Stomach smooth muscle (tissue), 2 donors: ENCODE measurements at regions not wholly inside any gene's neighbourhood (a gene's known extent, or its start where the extent isn't known, plus 50 kb on each side); places are given as distances from the start of the nearest gene placed in this dataset.

Experiments
- H3K27ac ChIP-seq: one replicate; pipeline ENCODE4 v1.7.0; 2013; ENCODE audit warnings: mild to moderate bottlenecking, low read length, inconsistent platforms
- H3K27me3 ChIP-seq, 2 donors: one replicate each; pipeline ENCODE4 v1.7.0; 2013; ENCODE audit warnings: low read length in 2 of 2; ENCODE audit not compliant: insufficient read depth in 2 of 2, control insufficient read depth in 1 of 2
- H3K36me3 ChIP-seq, 2 donors: one replicate each; pipeline ENCODE4 v1.7.0; 2013; ENCODE audit warnings: low read length in 2 of 2; ENCODE audit not compliant: control insufficient read depth in 2 of 2, insufficient read depth in 2 of 2
- H3K4me1 ChIP-seq: one replicate; pipeline ENCODE4 v1.7.0; 2013; ENCODE audit warnings: low read length; ENCODE audit not compliant: control insufficient read depth, insufficient read depth
- H3K4me3 ChIP-seq, 2 donors: one replicate each; pipeline ENCODE4 v1.7.0; 2013; ENCODE audit warnings: low read length in 2 of 2
- H3K9ac ChIP-seq, 2 donors: one replicate each; pipeline ENCODE4 v1.7.0; 2013; ENCODE audit warnings: low read length in 2 of 2, mild to moderate bottlenecking in 1 of 2
- H3K9me3 ChIP-seq, 2 donors: one replicate each; pipeline ENCODE4 v1.7.0; 2013; ENCODE audit warnings: low read length in 2 of 2; ENCODE audit not compliant: control insufficient read depth in 2 of 2
- donor health status: healthy.
- donor health status: Pancreatic carcinoma.

DNA sequence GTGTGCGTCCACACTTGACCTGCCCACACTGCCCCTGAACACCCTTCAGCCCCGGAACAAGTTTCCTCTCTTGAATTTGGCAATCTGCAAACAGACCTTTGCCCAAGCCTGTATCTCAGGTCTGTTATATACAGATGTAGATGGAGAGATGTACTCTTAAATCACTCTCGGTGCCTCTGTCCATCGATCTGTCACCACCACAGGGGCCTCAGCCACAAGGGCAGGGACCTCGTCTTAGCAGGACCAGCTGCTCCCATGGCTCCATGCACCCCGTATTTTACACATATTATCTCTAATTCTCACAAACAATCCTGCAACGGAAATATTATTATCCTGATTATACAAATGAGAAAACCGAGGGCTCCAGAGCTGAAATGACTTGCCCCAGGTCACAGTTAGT, 313.4 kb downstream of the BCL11B start:
- peaks cover 3% of the 10 kb centered on the region for H3K4me1 ChIP-seq
- H3K27ac ChIP-seq = no peak overlapping the region
- no peaks in the 10 kb centered on the region for H3K36me3 ChIP-seq
- H3K9me3 ChIP-seq = no peaks in the 10 kb centered on the region
- H3K27me3 ChIP-seq = peaks cover 0 to 2% of the 10 kb centered on the region in 2 donors
- H3K9ac ChIP-seq = no peak overlapping the region
- H3K4me3 ChIP-seq = no peak overlapping the region

DNA sequence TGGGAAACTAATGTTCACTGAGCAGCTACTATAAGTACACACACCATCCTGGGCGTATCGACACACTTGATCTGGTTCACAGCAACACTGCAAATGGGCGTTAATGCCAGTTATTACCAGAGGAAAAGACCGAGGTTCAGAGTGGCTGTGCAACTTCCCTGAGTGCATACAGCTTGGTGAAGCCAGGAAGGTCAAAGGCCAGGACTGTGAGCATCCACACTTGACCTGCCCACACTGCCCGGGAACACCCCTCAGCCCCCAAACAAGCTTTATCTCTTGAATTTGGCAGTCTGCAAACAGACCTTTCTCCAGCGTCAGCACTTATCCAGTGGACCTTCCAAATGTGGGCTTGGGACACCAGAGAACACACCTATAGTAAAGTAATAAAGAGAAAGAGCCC, 312.6 kb downstream of the BCL11B start:
- Histone ChIP-seq H3K27ac (no peak overlapping the region), H3K9me3 (no peaks in the 10 kb centered on the region), H3K36me3 (no peaks in the 10 kb centered on the region), H3K9ac (no peak overlapping the region), H3K27me3 (peaks cover 0 to 3% of the 10 kb centered on the region in 2 donors), H3K4me1 (peaks cover 3% of the 10 kb centered on the region), H3K4me3 (no peak overlapping the region)

DNA sequence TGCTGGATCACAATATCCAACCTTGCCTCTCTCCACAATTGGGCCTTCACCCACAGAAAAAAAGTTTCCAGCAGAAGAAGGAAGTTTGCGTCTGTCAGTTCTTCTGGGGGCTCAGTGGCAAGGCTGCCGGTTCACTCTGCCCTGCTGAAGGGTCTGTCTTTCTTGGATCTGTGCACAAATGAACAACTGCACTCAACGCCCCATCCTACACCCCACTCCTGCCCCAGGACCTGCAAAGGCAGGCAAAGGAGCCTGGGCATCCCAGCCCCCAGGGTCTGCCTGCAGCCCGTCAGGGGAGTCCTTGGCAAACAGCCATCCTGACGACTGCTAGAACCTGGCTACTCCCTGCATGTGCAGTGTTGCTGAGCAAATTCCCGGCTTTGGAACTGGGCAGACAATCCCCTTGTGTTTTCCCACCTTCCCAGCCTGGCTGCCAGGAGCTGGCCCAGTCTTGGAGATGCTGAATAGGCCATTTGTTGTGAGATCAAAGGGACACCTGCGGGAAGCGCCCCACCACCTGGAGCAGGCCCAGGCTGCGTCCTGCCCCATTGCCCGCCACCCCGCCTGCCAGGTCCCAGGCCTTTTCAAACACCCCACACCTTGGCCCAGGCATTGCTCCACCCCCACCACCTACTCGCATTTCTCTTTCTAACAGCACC, 311.9 kb downstream of the BCL11B start:
- H3K9ac ChIP-seq = no peak overlapping the region
- no peak overlapping the region for H3K4me3 ChIP-seq
- H3K36me3 ChIP-seq = no peaks in the 10 kb centered on the region
- no peaks in the 10 kb centered on the region for H3K9me3 ChIP-seq
- peaks cover 3% of the 10 kb centered on the region for H3K4me1 ChIP-seq
- H3K27me3 ChIP-seq = peaks cover 0 to 5% of the 10 kb centered on the region in 2 donors
- no peak overlapping the region for H3K27ac ChIP-seq

DNA sequence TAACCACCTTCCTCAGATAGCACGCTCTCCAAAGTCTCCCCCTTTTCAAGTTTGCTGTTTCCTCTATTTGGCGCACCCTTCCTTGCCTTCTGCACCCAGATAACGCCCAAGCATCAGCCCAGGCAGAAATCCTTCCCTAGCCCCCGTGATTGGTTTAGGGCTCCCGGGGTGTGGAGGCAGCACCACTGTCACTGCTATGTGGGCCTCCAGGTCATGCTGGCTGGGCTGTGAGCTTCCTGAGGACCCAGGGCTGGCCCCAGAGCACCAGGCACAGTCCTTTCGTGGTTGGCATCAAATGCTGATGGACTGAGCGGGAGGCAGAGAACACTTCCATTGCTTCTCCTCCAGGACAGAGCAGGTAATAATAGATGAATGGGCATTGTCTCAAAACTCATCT, 311.4 kb downstream of the BCL11B start:
- H3K4me1 ChIP-seq = peaks cover 3% of the 10 kb centered on the region
- no peak overlapping the region for H3K9ac ChIP-seq
- peaks cover 0 to 5% of the 10 kb centered on the region in 2 donors for H3K27me3 ChIP-seq

DNA sequence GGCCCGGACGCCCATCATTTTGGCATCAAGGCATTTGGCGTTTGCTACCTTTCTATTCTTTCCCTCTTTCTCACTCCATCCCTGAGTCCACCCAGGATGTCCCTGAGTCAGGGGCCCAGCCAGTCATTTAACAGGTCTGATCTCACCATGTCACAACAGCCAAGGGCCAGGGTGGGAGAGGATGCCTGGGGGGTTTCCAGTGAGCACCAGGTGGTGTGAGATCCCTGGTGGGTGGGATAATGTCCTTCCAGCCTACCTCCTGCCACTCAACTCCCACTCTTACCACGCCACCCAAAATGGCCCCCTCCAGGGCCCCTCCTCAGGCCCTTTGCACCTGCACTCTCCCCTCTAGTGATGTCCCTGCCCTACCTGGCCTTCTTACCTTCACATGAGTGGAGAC, 310.8 kb downstream of the BCL11B start:
- Histone ChIP-seq H3K4me3 (no peak overlapping the region), H3K27me3 (peaks cover 0 to 5% of the 10 kb centered on the region in 2 donors), H3K27ac (no peak overlapping the region), H3K4me1 (peaks cover 3% of the 10 kb centered on the region), H3K9me3 (no peaks in the 10 kb centered on the region), H3K9ac (no peak overlapping the region), H3K36me3 (no peaks in the 10 kb centered on the region)

More for the DNA sequence above, 311.4 kb downstream of the BCL11B start:
- Histone ChIP-seq H3K36me3 (no peaks in the 10 kb centered on the region), H3K27ac (no peak overlapping the region), H3K4me3 (no peak overlapping the region), H3K9me3 (no peaks in the 10 kb centered on the region)

DNA sequence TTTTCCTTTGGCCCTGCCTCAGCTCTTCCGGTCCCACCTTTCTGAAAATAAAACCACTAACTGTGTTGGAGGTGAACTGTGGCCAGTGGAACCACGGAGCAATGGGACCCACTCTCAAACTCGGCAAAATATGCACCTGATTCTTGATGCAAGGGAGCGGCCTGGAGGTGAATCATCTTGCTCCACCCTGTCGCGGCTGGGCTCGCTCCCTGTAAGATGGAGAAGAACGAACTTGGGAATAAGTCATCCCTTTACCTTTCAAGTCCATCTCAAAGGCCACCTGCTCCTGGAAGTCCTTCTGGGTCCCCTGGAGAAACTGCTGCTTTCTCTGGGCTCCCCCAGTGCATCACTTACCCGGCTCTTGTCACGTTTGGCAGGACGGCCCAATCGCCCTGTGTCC, 309.9 kb downstream of the BCL11B start:
- Histone ChIP-seq H3K36me3 (no peaks in the 10 kb centered on the region), H3K4me3 (no peak overlapping the region), H3K9me3 (no peaks in the 10 kb centered on the region), H3K4me1 (peaks cover 3% of the 10 kb centered on the region), H3K27me3 (peaks cover 0 to 3% of the 10 kb centered on the region in 2 donors), H3K27ac (no peak overlapping the region), H3K9ac (no peak overlapping the region)

DNA sequence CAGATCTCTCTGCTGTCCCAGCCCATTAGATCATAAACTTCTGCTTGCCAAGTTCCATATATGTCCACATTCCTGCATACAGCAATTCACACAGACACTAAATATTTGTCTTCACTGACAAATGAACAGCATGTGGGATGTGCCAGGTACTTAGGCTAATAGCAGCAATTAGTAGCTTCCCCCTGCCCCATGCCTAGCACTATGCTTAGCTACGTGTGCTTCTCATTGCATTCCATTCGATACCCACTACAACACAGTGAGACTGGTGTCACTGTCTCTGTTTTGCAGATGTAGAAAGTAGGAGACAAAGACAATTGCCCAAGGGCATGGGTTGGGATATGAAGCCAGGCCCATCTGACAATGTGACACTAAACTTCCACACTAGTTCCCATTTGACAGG, 308.4 kb downstream of the BCL11B start:
- Histone ChIP-seq H3K4me1 (no peaks in the 10 kb centered on the region), H3K4me3 (no peak overlapping the region), H3K36me3 (no peaks in the 10 kb centered on the region), H3K9me3 (no peaks in the 10 kb centered on the region), H3K9ac (no peak overlapping the region), H3K27ac (no peak overlapping the region), H3K27me3 (peaks cover 0 to 3% of the 10 kb centered on the region in 2 donors)

DNA sequence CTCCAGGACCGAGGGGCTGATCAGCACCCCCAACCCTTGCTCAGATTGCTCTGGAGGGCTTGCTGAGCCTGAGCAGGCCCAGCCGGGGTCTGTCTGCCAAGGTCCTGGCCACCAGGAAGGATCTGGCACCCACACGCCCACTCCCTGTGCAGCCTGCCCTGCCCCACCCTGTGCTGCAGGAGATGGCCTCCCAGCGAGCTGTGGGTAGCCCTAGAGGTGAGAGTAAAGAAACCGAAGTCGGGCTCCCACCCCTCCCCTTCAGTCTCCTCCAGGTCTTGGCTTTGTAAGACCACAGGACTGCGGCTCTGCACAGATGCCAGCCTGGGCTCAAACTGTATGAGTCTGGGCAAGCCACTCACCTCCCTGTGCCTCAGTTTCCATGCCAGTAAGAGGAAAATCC, 307.8 kb downstream of the BCL11B start:
- H3K36me3 ChIP-seq = no peaks in the 10 kb centered on the region
- H3K27me3 ChIP-seq = peaks cover 0 to 3% of the 10 kb centered on the region in 2 donors
- H3K9me3 ChIP-seq = no peaks in the 10 kb centered on the region
- H3K4me1 ChIP-seq = no peaks in the 10 kb centered on the region
- no peak overlapping the region for H3K27ac ChIP-seq
- no peak overlapping the region for H3K4me3 ChIP-seq
- H3K9ac ChIP-seq = no peak overlapping the region

DNA sequence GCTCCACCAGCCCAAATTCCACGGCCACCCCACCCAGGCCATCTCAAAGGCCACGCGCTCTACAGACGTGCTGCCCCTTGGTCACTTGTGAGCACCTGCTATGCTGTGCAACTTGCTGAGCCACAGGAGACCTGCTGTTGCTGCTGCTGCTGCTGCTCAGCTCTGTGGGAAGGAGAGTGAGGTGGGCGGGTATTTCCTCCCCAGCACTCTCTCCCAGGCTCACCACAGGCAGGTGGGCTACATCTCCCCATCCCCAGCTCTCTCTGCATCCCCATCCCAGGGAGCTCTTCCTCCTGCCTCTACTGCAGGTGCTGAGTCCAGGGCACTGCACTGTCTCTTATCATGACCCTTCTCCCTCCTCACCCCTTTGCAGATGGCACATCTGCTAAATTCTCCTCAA, 306.9 kb downstream of the BCL11B start:
- Histone ChIP-seq H3K9ac (no peak overlapping the region), H3K4me3 (no peak overlapping the region), H3K27ac (no peak overlapping the region), H3K9me3 (no peaks in the 10 kb centered on the region), H3K4me1 (no peaks in the 10 kb centered on the region), H3K27me3 (peaks cover 0 to 3% of the 10 kb centered on the region in 2 donors), H3K36me3 (no peaks in the 10 kb centered on the region)

DNA sequence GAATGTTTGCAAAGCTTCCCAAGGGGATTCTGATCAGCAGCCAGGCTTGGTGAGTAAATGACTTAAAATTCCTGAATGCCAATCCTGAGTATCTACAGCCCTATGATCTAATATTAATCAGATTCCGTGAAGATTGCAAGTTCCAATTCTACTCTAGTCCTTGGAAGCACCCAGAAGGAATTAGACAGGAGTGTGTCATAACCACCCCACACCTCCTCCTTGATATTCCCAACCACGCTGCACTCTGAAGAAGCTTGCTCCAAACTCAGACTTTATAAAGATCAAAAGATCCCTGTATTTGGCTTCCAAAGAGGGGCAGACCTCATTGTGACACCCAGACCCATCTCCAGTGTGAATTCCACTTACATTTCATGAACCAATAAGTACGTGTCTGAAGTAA, 306.0 kb downstream of the BCL11B start:
- Histone ChIP-seq H3K36me3 (no peaks in the 10 kb centered on the region), H3K4me1 (no peaks in the 10 kb centered on the region), H3K27me3 (peaks cover 0 to 5% of the 10 kb centered on the region in 2 donors), H3K9me3 (no peaks in the 10 kb centered on the region), H3K4me3 (no peak overlapping the region), H3K9ac (no peak overlapping the region), H3K27ac (no peak overlapping the region)

DNA sequence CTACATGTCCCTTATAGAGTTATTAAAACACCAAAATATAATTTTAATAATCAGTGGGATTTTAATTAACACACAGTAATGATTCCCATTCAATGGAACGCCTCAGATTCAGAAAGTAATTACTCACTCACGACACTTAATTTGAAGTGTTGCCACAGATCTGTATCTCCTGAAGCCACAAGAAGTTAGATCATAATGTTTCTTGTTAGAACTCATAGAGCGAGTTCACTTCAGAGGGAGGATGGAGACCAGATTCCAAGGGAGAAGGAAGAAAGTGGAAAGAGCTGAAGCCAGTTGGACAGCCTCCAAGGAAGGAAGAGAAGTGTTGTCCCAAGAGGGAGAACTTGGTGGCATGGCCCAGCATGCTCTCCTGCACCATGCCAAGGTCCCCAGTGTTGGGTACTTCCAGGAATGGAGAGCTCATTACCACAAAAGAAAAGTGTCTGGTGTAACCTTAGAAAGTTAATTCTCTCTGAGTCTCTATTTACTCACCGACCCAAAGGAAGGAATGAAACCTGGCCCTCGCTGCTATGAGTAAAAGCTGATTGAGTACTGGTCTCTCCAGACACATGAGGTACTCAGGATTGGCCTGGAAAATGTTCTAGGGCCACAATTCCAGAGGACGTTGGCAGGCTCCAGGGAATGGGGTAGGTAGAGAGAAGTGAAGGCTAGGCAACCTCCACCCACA, 305.4 kb downstream of the BCL11B start:
- H3K4me3 ChIP-seq = no peak overlapping the region
- no peaks in the 10 kb centered on the region for H3K9me3 ChIP-seq
- H3K9ac ChIP-seq = no peak overlapping the region
- H3K4me1 ChIP-seq = no peaks in the 10 kb centered on the region
- H3K36me3 ChIP-seq = no peaks in the 10 kb centered on the region
- H3K27ac ChIP-seq = no peak overlapping the region
- peaks cover 0 to 5% of the 10 kb centered on the region in 2 donors for H3K27me3 ChIP-seq
